ENCODE measurements at regions not wholly inside any gene's neighbourhood (a gene's known extent, or its start where the extent isn't known, plus 50 kb on each side); places are given as distances from the start of the nearest gene placed in this dataset.

GRCh38 chr16:5496013-5496412 is 398.4 kb upstream of the EEF2KMT start:
- DNase-seq = no peak

- DNase-seq = no peak
Observed at GRCh38 chr16:5490499-5490898, 392.9 kb upstream of the EEF2KMT start.

- no peak for DNase-seq
Observed at GRCh38 chr16:5488581-5488980, 391.0 kb upstream of the EEF2KMT start.

- no peak for DNase-seq
Observed at GRCh38 chr16:5487728-5488127, 390.1 kb upstream of the EEF2KMT start.

- no peak for DNase-seq
Observed at GRCh38 chr16:5482256-5482655, 384.7 kb upstream of the EEF2KMT start.

GRCh38 chr16:5480431-5481195 is 383.0 kb upstream of the EEF2KMT start:
- DNase-seq = no peak

- DNase-seq = no peak
Observed at GRCh38 chr16:5479926-5480325, 382.3 kb upstream of the EEF2KMT start.

GRCh38 chr16:5478036-5478435 is 380.4 kb upstream of the EEF2KMT start:
- DNase-seq = no peak

- no peak for DNase-seq
Observed at GRCh38 chr16:5477251-5477650, 379.7 kb upstream of the EEF2KMT start.

GRCh38 chr16:5472552-5472951 is 375.0 kb upstream of the EEF2KMT start:
- no peak for DNase-seq

GRCh38 chr16:5468488-5468887 is 370.9 kb upstream of the EEF2KMT start:
- no peak for DNase-seq

- DNase-seq = no peak
Observed at GRCh38 chr16:5467552-5467951, 370.0 kb upstream of the EEF2KMT start.

- DNase-seq = no peak
Observed at GRCh38 chr16:5466551-5466950, 369.0 kb upstream of the EEF2KMT start.

GRCh38 chr16:5465714-5466113 is 368.1 kb upstream of the EEF2KMT start:
- no peak for DNase-seq

GRCh38 chr16:5463820-5464219 is 366.2 kb upstream of the EEF2KMT start:
- no peak for DNase-seq

GRCh38 chr16:5461574-5461973 is 364.0 kb upstream of the EEF2KMT start:
- DNase-seq = no peak

- DNase-seq = no peak
Observed at GRCh38 chr16:5461141-5461540, 363.5 kb upstream of the EEF2KMT start.

GRCh38 chr16:5460701-5461100 is 363.1 kb upstream of the EEF2KMT start:
- no peak for DNase-seq

- DNase-seq = no peak
Observed at GRCh38 chr16:5459863-5460262, 362.3 kb upstream of the EEF2KMT start.

- no peak for DNase-seq
Observed at GRCh38 chr16:5455110-5455509, 357.5 kb upstream of the EEF2KMT start.

GRCh38 chr16:5454349-5454748 is 356.8 kb upstream of the EEF2KMT start:
- no peak for DNase-seq

- no peak for DNase-seq
Observed at GRCh38 chr16:5451641-5452040, 354.0 kb upstream of the EEF2KMT start.

GRCh38 chr16:5450409-5451104 is 353.0 kb upstream of the EEF2KMT start:
- DNase-seq = no peak

GRCh38 chr16:5449901-5450300 is 352.3 kb upstream of the EEF2KMT start:
- no peak for DNase-seq

- DNase-seq = no peak
Observed at GRCh38 chr16:5448798-5449197, 351.2 kb upstream of the EEF2KMT start.

Measured in activated CD4-positive, alpha-beta T cell treated with anti-CD3 and anti-CD28 coated beads, Interleukin-2, amount 50 U/mL, for 4 hours (primary cell).